PC-9 (cell line): ENCODE measurements at regions not wholly inside any gene's neighbourhood (a gene's known extent, or its start where the extent isn't known, plus 50 kb on each side); places are given as distances from the start of the nearest gene placed in this dataset.

ENCODE experiments used
- EZH2 ChIP-seq: fragments of 200-600 bp; sonication (generic); IDR thresholded peaks from 2 replicates; pipeline ENCODE4 v1.8.0; 2017; ENCODE audit warnings: antibody characterized with exemption, low read depth
- TF ChIP-seq, protein P1 (sequence below): fragments of 200-600 bp; sonication (generic); conservative IDR thresholded peaks from 2 replicates; pipeline ENCODE4 v1.6.1; 2017; ENCODE audit warnings: mixed run types, antibody characterized with exemption, mild to moderate bottlenecking, moderate library complexity

DNA sequence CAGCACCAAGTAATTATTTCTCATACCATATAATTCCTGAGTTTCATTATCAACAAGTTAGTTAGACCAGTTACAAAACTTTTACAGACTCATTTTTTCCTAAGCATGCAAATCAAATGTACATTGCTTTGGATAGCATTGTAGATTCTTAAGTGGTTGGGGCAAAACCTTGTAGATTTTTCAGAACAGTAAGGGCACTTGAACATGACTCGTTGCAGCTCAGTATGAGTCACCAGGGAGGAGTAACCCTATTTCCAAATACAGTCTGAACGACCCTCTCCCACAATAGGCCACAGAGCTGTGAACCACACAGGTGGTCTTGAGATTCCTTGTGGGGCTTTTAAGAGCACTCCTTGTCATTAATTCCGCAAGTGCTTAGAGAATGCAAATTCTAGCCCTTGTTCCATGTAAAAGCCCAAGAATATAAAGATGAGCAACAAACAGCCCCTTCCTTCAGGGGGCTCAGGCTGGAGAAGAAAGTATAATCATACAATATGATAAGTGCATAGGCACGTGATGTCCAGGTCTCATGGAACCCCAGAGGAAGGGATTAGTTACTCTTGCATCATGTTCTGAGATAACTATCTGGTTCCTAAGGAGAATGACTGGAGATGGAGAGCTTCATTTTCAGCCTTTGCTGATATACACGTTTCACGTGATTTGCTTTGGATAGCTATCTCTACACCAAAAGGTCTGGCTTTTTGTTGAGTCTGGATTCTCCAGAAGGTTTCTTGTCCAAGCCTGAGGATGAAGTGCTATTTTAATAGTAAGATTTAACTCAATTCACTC, 295.7 kb downstream of the KCNN2 start:
- TF ChIP-seq, protein P1, sequence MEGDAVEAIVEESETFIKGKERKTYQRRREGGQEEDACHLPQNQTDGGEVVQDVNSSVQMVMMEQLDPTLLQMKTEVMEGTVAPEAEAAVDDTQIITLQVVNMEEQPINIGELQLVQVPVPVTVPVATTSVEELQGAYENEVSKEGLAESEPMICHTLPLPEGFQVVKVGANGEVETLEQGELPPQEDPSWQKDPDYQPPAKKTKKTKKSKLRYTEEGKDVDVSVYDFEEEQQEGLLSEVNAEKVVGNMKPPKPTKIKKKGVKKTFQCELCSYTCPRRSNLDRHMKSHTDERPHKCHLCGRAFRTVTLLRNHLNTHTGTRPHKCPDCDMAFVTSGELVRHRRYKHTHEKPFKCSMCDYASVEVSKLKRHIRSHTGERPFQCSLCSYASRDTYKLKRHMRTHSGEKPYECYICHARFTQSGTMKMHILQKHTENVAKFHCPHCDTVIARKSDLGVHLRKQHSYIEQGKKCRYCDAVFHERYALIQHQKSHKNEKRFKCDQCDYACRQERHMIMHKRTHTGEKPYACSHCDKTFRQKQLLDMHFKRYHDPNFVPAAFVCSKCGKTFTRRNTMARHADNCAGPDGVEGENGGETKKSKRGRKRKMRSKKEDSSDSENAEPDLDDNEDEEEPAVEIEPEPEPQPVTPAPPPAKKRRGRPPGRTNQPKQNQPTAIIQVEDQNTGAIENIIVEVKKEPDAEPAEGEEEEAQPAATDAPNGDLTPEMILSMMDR = no peak
- no peak for TF ChIP-seq EZH2
